GM20431 (cell line): ENCODE measurements at regions not wholly inside any gene's neighbourhood (a gene's known extent, or its start where the extent isn't known, plus 50 kb on each side); places are given as distances from the start of the nearest gene placed in this dataset.

Experiments used
- in situ Hi-C: fragments of 300-500 bp; cut with MseI, MboI; formaldehyde crosslinking; loops from one replicate; pipeline ENCODE4 v1.15.0; 2020; ENCODE audit warnings: low sequenced_read_pairs; ENCODE audit not compliant: unreplicated experiment

- in situ Hi-C loops, result no loop called here
Observed at GRCh38 chr5:166535641-166536040, 1755.8 kb upstream of the WWC1 start.

GRCh38 chr5:166540156-166540555 is 1751.3 kb upstream of the WWC1 start:
- in situ Hi-C loops, result no loop called here

DNA sequence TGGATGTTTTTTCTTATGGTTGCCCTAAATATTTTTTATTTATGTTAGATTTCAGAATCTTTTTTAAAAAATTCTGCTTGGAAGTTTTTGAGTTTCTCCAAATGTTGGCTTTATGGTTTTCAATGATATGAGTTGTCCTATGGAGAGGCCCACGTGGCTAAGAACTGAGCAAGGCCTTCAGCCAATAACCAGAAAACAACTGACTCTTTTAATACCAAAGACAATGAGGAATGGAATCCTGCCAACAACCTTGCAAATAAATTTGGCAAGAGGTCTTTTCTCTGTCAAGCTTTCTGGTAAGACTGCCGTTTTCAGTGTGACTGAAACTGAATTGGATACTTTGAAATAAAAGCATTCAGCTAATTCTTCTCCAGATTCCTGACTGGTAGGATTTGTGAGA is 1740.1 kb upstream of the WWC1 start:
- in situ Hi-C loops, result no loop called here

- in situ Hi-C loops, result no loop called here
Observed at GRCh38 chr5:166553778-166554177, 1737.7 kb upstream of the WWC1 start.

DNA sequence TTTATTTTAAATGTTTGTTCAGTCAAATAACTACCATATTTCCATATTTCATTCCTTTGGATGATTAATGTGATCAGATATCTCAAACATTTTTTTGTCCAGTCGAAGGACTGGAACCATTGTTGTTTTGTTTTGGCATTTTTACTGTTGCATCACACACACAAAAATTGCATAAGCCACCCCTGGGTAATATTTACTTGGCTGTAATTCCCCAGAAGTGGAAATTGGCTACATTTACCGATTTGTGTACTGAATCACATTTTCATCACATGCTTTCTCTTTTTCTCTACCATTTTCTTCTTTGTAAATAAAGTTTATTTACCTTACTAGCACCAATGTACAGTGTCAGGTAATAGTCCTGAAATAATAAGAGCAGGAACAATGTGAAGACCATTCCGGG is 1729.7 kb upstream of the WWC1 start:
- in situ Hi-C loops, result no loop called here

DNA sequence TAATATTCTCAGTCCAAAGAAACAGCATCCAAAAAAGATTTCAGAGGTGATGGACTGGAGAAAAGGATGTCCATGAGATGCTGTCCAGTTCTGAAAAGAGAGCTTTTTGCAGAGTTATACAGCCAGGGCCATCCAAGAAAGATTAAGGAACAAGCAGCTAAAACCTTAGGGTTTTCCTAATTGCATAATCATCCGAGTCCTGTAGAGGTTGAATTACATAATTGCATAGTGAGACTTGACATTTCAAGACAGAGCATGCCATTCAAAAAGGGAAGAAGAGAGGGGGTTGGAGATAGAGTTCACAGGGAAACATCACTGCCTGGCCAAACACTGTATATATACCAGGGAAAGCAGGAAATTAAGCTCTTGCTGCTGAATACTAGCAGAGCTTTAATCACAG is 1729.2 kb upstream of the WWC1 start:
- in situ Hi-C loops, result no loop called here

DNA sequence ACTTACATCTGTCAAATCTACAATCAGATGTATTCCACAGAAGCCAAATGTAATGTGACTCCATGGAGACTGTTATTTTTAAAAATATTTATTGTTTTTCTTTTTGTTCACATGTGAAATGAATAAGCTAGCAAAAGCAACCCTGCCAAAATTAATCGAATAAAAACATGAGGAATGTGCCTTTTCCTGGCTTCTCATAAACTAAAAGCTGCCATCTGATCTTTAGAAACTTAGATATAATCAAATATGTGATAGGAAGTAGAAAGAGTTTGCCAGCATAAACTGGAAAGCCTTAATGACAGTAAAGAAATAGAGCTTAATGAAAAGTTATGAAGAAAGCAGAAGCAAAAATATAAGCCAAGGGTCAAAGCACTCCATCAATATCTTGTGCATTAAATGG is 1724.7 kb upstream of the WWC1 start:
- in situ Hi-C loops, result no loop called here

DNA sequence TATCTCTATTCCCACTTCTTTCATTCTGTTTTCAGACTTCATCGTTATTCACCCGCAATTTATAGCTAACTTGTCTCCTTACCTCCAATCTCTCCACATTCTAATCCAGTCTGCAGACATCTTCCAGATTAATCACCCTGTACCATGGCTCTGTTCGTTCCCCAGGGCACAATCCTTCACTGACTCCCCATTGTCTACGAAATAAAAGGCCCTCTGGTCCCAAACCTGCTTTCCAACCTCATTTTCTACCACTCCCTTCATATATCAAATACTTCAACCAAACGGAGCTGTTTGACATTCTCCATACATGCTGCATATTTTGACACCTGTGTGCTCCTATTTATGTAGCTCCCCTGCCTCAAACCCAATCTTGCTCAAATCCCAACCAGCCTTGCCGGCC is 1720.6 kb upstream of the WWC1 start:
- in situ Hi-C loops, result no loop called here

DNA sequence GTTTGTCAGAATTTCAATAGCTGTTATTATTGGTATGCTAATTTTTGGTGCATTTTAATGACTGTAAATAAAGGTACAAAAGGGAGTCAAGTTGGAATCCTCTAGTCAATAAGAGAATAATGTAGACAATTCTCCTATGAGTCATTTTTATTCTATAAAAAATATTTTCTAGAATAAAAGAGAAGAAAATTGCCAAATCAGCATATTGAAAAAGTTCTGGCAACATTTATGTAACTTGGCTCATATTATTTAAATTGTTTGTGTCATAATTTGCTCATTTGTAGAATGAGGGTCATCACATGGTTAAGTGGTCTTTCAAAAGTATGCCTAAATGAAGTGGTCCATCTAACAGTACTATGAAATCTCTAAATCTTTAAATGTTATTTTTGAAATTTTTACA is 1719.8 kb upstream of the WWC1 start:
- in situ Hi-C loops, result no loop called here

DNA sequence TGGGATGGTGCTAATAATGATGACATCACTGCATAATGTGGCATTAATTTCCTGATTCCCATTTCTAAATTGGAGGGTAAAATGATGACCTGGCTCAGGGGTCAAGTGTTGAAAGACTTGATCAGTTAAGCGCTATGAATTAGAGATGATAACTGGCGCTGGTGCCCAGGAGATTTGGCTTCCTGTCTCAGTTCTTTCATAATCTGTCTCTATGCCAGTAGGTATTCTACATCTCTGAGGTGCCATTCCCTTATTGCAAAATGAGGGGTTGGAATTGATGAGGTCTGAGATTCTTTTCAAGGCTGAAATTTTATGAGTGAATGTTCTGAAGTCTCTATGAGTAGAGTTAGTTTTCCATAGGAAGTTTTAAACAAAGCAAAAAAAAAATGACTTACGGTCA is 1715.1 kb upstream of the WWC1 start:
- in situ Hi-C loops, result no loop called here

GRCh38 chr5:166581826-166582225 is 1709.6 kb upstream of the WWC1 start:
- in situ Hi-C loops, result no loop called here

- in situ Hi-C loops, result no loop called here
Observed at GRCh38 chr5:166582416-166582815, 1709.0 kb upstream of the WWC1 start.

- in situ Hi-C loops, result no loop called here
Observed at GRCh38 chr5:166594567-166594966, 1696.9 kb upstream of the WWC1 start.

GRCh38 chr5:166595274-166595951 is 1696.0 kb upstream of the WWC1 start:
- in situ Hi-C loops, result no loop called here

- in situ Hi-C loops, result no loop called here
Observed at GRCh38 chr5:166596043-166596442, 1695.4 kb upstream of the WWC1 start.

DNA sequence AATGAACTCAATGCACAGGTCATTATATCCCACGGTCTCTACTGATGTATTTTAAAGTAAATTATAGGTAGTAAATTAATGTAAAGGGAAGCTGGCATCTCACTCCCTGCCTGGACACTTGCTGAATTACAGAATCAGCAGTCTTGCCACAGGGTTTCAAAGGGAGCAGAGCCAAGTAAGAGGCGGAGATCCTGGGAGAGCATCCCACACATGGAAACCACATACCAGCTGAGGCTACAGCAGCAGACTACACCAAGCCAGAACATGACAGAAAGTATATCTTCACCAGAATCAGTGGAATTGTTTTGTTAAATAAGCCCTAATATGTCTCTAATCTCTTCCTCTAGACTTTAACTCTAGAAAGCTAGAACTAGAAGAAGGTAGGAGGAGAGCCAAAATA is 1689.2 kb upstream of the WWC1 start:
- in situ Hi-C loops, result no loop called here

DNA sequence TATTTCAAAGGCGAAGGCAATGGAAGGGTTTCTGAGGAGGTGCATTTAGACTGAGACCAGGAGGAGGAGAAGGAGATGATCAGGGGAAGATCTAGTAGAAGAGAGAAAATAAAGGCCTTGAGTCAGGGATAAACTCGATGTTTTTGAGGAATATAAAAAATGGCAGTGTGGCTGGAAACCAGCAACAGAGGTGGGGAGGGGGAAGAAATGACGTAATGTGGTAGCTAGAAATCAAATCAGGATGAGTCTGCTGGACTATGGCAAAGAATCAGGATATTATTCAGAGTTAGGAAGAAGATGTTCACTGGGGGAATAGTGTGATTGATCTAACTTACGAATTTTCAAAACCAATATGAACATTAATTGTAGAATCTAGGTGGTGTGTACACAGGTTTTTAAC is 1673.9 kb upstream of the WWC1 start:
- in situ Hi-C loops, result no loop called here

- in situ Hi-C loops, result no loop called here
Observed at GRCh38 chr5:166618526-166618925, 1672.9 kb upstream of the WWC1 start.

- in situ Hi-C loops, result no loop called here
Observed at GRCh38 chr5:166624573-166624972, 1666.9 kb upstream of the WWC1 start.

DNA sequence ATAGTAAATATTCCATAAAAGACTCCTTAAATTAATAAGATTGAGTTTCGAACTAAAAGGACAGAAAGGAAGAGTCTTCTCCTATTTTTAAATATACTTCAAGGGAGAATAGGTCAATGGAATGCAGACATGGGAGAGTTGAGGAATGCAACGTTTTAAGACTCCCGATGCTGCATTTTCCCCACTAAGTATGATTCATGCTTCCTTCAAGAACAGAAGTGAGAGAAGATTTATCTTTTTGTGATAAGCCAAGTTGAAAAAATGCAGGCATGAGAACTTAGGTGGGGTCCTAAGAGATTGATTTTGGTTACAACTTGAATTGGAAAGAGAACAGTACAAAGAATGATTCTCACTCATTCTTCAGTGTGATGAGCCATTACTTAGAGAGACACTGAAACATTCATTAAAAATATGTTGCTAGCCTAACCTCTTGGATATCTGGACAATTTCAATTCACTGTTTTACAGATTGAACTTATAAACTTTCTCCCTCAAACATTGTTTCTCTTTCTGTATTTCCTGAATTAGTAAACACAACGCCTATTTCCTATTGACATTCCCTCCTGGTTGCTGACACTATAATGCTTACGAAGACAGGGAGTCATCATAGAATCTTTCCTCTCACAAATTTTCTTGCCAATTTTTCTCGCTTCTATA is 1666.1 kb upstream of the WWC1 start:
- in situ Hi-C loops, result no loop called here

- in situ Hi-C loops, result no loop called here
Observed at GRCh38 chr5:166637295-166637694, 1654.2 kb upstream of the WWC1 start.

GRCh38 chr5:166639151-166639550 is 1652.3 kb upstream of the WWC1 start:
- in situ Hi-C loops, result no loop called here
